ENCODE measurements at regions not wholly inside any gene's neighbourhood (a gene's known extent, or its start where the extent isn't known, plus 50 kb on each side); places are given as distances from the start of the nearest gene placed in this dataset.
"Not testable (repeated sequence)": the region's sequence is repeated elsewhere in the genome, so short reads cannot be mapped to it uniquely, and the experiment has no call there.

GRCh38 chr3:147240581-147240980 is 165.8 kb downstream of the ZIC4 start:
- intact Hi-C loops (cut with micrococcal nuclease) = no loop called here

GRCh38 chr3:147237991-147238390 is 168.4 kb downstream of the ZIC4 start:
- intact Hi-C loops (cut with micrococcal nuclease) = no loop called here

GRCh38 chr3:147231980-147232379 is 174.4 kb downstream of the ZIC4 start:
- intact Hi-C loops (cut with micrococcal nuclease) = not testable (repeated sequence)

GRCh38 chr3:147231111-147231510 is 175.2 kb downstream of the ZIC4 start:
- intact Hi-C loops (cut with micrococcal nuclease) = no loop called here

DNA sequence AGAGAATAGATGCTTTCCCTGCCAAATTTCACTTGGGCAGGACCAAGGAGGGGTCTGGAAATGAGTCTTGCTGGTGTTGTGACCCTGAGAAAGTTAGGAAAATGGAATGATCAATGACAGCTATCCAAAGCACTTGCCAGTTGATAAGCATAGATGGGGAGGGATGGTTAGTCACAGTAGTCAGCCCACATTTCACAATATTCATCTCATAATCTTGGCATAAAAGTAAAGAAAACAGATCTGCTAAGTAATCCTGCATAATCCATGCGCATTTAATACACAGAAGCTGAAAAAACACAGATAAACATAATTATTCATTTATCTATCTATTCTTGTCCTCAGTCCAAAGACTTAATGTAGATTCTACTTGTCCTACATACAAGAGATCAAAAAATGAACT is 184.1 kb downstream of the ZIC4 start:
- intact Hi-C loops (cut with micrococcal nuclease) = no loop called here

GRCh38 chr3:147218965-147219364 is 187.4 kb downstream of the ZIC4 start:
- intact Hi-C loops (cut with micrococcal nuclease) = no loop called here

- intact Hi-C loops (cut with micrococcal nuclease) = no loop called here
Observed at GRCh38 chr3:147216143-147216673, 190.1 kb downstream of the ZIC4 start.

DNA sequence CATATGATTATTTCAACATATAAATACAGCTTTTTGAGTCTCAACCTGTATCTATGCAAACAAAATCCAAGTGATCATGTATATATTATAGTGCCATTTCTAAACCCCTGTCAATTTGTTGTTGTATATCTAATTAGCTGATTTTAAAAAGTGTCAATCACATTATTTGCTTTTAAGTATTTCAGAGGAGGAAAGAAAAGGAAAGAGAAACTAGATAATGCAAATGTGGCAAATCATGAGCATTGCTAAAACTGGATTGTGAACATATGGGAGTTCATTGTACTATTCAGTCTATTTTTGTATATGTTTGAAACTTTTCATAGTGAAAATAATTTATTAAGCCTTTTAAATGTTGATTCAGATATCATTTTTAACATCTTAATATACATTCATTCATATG is 190.7 kb downstream of the ZIC4 start:
- intact Hi-C loops (cut with micrococcal nuclease) = no loop called here

DNA sequence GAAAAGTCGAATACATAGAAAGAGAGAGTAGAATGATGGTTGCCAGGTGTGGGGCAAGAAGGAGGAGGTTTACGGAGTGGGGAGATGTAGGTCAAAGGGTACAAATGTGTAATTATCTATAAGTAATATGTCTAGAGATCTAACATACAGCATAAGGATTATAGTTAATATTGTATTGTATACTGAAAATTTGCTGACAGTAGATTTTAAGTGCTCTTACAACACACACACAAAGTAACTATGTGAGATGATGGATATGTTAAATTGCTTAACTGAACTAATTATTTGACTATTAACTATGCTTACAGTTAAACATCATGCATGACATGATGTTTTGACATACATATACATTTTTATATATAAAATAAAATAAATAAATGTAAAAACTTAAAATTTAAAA is 192.7 kb downstream of the ZIC4 start:
- intact Hi-C loops (cut with micrococcal nuclease) = no loop called here

DNA sequence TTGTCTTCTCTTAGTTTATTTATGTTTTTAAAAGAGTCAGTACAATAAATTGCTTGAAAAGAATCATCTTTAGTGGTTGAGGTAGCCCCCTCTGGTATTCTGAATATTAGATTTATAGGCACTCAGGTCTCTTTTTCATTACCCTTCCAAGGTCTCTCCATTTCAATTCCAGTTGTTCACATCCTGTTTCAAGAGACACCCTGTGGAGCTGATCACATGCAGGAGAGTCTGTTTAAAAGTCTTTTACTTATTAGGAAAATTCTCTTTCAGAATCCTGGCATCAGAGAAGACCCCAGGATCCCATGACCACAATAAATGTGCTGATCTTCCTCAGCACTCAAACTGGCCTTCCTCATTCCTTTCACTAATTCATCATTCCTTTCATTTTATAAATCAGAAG is 195.7 kb downstream of the ZIC4 start:
- intact Hi-C loops (cut with micrococcal nuclease) = no loop called here

- intact Hi-C loops (cut with micrococcal nuclease) = no loop called here
Observed at GRCh38 chr3:147201086-147201485, 205.3 kb downstream of the ZIC4 start.

DNA sequence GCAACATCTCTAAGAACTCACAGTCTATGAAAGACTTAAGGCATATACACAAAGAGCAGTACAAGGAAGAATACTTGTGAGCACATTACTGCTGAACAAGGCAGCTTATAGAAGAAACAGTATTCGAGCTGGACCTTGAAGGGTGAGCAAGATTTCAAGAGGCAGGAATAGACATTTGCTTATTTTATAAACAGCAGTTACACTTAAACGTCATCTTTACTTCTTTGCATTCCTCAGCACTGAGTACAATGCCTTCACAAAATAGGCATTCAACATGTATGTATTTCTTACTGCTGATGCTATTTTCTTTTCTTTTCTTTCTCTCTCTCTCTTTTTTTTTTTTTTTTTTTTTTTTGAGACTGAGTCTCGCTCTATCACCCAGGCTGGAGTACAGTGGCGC is 205.8 kb downstream of the ZIC4 start:
- intact Hi-C loops (cut with micrococcal nuclease) = no loop called here

DNA sequence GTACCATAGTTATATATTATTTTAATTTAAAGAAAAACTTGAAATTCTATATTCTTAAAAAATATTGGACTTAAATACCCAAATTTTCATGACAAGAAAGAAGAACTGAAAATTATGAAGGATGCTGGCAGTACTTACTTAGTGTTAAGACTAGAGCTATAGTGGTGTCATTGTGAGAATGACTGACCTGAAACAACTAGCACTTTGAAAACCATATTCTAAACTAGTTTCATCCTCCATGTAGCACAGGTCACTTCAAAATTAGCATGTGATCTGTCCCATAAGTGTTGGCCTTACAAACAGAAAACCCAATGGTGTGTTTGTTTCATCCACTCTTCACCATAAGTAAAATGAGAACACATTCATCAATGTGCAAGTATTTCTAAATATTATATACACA is 208.6 kb downstream of the ZIC4 start:
- intact Hi-C loops (cut with micrococcal nuclease) = loop anchor here (10.0 kb wide), 1 partner anchor 57 kb away; no protein-coding TSS in a partner anchor

DNA sequence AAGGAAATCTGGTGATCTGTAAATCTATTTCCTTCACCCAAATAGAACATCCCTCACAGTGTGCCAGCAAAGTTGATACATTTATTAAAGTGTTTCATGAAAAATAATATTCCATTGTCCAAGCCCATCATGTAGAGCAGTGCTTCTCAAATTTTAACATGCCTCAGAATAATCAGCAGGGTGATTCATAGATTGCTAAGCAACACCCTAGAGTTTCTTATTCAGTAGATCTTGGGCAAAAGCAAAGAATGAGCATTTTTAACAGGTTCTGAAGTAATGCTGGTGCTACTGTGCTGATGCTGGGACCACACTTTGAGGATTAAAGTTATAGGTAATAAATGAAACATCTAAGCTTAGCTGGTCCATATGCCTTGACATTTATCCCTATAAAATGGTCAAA is 210.5 kb downstream of the ZIC4 start:
- intact Hi-C loops (cut with micrococcal nuclease) = loop anchor here (10.0 kb wide), 1 partner anchor 59 kb away; no protein-coding TSS in a partner anchor

DNA sequence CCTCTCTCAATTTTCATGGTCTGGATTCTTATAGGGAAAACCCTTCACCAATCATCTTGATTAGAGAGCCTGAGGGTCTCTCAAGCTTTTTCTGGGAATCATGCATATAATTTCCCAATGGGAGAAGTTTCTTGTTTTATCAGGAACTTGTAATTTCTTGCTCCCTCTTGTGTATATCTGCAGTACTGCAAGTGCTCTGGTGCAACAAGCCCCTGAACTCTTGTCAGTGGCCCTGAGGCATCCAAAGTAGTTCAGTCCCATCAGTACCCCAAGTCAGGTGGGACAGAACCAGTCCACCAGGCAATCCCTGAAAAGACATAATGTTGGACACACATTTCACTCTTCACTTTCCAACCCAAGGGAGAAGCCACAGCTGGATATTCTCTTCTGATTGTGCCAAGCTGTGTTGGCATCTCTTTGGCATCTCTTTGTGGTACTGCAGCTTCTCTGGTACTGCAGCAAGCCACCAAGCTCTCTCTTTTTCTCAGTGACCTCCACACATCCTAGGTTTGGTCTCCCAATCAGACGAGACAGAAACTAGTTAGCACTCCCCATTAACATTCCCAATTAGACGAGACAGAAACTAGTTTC is 214.5 kb downstream of the ZIC4 start:
- intact Hi-C loops (cut with micrococcal nuclease) = loop anchor here (1.0 to 10.0 kb wide), 3 partner anchors 63 to 1127 kb away; no protein-coding TSS in a partner anchor

DNA sequence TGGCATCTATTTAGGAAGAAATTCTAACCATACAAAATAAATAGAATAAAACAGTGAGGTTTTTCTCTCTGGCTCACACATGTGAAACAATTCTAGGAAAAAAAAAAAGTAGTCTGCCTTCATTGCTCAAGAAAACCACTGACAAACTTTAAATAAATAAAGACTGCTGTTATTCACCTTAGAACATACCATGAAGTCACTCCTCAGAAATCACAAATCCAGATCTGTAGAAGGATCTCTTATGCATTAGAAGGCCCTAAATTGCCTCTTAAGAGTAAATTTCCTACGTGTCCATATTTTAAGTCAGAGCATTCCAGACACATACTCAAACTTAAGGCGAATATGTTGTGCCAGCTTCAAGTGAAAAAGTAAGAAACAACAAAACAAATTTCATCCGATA is 217.3 kb downstream of the ZIC4 start:
- intact Hi-C loops (cut with micrococcal nuclease) = loop anchor here (5.0 kb wide), 1 partner anchor 597 kb away; no protein-coding TSS in a partner anchor

DNA sequence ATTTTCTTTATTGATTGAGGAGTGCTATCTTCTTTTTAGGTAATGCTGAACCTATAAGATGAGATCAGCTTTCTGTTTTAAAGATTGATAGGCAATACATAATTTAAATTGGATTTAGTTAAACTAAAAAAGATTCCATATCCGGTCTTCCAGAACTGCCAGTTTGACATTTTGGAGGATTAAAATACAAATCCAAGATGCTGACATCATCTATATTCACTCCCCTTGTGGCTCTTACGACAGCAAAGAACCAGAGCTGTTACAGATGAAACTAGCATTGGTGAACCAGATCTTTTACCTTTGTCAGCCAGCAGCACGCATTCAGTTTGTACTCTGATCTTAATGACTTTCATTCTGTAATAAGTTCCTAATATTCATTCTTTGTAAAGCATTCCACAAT is 218.7 kb downstream of the ZIC4 start:
- intact Hi-C loops (cut with micrococcal nuclease) = loop anchor here (5.0 kb wide), 1 partner anchor 595 kb away; no protein-coding TSS in a partner anchor

DNA sequence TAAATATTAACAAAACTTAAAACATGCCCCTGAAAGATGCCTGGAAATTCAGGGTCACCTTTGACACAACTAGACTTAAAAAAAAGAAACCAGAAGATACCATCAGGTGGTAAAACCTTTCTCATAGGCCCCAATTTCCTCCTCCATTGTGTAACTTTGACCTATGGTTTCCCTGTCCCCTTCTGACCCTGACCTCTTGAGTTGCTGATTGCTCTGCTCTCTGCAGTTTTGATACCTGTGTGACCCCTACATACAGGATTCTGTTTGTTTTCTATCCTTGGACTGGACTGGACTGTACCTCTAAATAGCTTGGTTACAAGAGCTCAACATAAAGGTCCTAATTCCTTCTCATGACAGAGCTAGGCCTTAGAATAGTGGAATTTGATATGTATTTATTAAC is 220.6 kb downstream of the ZIC4 start:
- intact Hi-C loops (cut with micrococcal nuclease) = loop anchor here (5.0 kb wide), 1 partner anchor 593 kb away; no protein-coding TSS in a partner anchor

GRCh38 chr3:147184794-147185193 is 221.5 kb downstream of the ZIC4 start:
- intact Hi-C loops (cut with micrococcal nuclease) = loop anchor here (5.0 kb wide), 1 partner anchor 592 kb away; no protein-coding TSS in a partner anchor

DNA sequence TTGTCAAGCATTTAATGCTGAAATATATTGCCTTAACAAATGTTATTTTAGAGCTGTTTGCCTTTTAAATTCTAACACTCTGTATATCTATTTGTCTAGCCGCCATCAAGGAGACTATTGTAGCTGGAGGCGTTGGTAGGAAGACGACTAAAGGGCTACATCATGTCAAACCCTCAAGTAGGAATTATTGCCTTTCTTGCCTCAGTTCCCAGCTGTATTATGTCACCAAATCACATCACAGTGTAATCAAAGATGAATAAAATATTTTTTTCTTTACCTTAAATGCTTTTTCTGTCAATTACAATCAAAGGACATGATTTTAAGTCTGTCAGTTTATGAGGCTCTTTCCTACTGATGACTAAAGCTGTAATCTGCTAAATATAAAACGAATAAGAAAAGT is 233.1 kb downstream of the ZIC4 start:
- intact Hi-C loops (cut with micrococcal nuclease) = no loop called here

DNA sequence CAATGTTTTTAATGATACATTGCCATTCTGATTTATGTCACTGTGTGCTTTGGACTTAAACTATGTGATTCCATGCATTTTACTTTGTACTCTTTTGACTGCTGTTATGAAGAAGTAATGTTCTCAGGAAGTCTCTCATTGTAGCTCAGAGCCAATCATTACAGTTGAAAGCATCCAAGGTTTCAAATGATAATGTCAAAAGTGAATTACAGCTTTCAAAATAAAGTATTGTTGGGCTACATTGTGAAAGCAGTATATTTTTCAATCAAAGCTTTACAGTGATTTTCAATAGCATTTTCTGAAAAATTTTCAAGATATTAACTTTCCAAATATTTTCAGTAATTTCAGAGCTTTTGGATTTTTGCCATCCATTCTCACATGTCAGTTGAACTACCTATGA is 243.6 kb downstream of the ZIC4 start:
- intact Hi-C loops (cut with micrococcal nuclease) = loop anchor here (10.0 kb wide), 1 partner anchor 292 kb away; no protein-coding TSS in a partner anchor

- intact Hi-C loops (cut with micrococcal nuclease) = loop anchor here (10.0 kb wide), 1 partner anchor 293 kb away; no protein-coding TSS in a partner anchor
Observed at GRCh38 chr3:147161833-147162232, 244.5 kb downstream of the ZIC4 start.

DNA sequence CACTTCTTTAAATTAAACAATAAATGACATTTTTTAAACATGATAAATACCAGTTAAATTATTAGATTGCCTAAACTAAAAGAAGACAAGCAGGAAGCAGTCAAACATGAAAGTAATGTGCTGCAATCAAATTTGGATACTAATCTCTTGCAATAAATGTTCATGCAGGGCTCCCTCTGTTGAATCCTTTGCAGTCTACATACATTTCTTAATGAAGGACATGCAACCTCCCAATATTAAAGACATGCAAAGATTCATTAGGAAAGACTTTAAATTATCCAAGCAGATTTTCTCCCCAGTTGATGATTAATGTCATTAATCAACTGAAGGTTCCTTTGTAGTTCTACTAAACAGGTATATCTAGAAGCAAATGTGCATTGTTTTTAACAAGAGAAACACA is 245.4 kb downstream of the ZIC4 start:
- intact Hi-C loops (cut with micrococcal nuclease) = loop anchor here (10.0 kb wide), 1 partner anchor 294 kb away; no protein-coding TSS in a partner anchor
